CD14-positive monocyte (primary cell): ENCODE measurements at regions not wholly inside any gene's neighbourhood (a gene's known extent, or its start where the extent isn't known, plus 50 kb on each side); places are given as distances from the start of the nearest gene placed in this dataset.

Source experiments
- DNase-seq, 3 donors: peaks; one replicate each; pipeline ENCODE4 v3.0.0-alpha.2; 2011 to 2022
- H2AFZ ChIP-seq: 2 replicates; pipeline ENCODE4 v1.6.0; 2012; ENCODE audit warnings: mild to moderate bottlenecking, low read depth, low read length, inconsistent platforms; ENCODE audit not compliant: insufficient read depth, poor library complexity, severe bottlenecking
- H3K27ac ChIP-seq, 2 donors: 1 replicate in 1 of 2; 2 replicates in 1 of 2; pipeline ENCODE4 v1.5.1; 2012 to 2013; ENCODE audit warnings: low read length in 2 of 2, control low read depth in 1 of 2, inconsistent platforms in 1 of 2, low read depth in 1 of 2, mild to moderate bottlenecking in 1 of 2
- H3K27me3 ChIP-seq, 2 donors: one replicate each; pipeline versions ENCODE4 v1.6.0 to v1.6.1; 2011 to 2013; ENCODE audit warnings: low read length in 2 of 2; ENCODE audit not compliant: control insufficient read depth in 2 of 2, insufficient read depth in 2 of 2
- H3K36me3 ChIP-seq, 2 donors: replicated peaks in 1 of 2; 1 replicate in 1 of 2; 2 replicates in 1 of 2; pipeline versions ENCODE4 v1.5.1 to v1.6.1; 2012 to 2013; ENCODE audit warnings: low read length in 2 of 2, control low read depth in 1 of 2, inconsistent platforms in 1 of 2, mild to moderate bottlenecking in 1 of 2; ENCODE audit not compliant: insufficient read depth in 2 of 2, control insufficient read depth in 1 of 2
- H3K4me1 ChIP-seq, 2 donors: 1 replicate in 1 of 2; 2 replicates in 1 of 2; pipeline versions ENCODE4 v1.5.1 to v1.6.1; 2012 to 2013; ENCODE audit warnings: low read length in 2 of 2, control low read depth in 1 of 2, inconsistent platforms in 1 of 2, mild to moderate bottlenecking in 1 of 2, moderate library complexity in 1 of 2; ENCODE audit not compliant: insufficient read depth in 2 of 2, control insufficient read depth in 1 of 2
- H3K4me2 ChIP-seq: replicated peaks from 2 replicates; pipeline ENCODE3; 2012; ENCODE audit warnings: low read length, moderate library complexity, mild to moderate bottlenecking; ENCODE audit not compliant: poor library complexity, severe bottlenecking; ENCODE audit errors: extremely low read depth
- H3K4me3 ChIP-seq, 3 experiments: fragments of 200-600 bp in 1 of 3; sonication (generic) in 1 of 3; replicated peaks in 1 of 3; 1 replicate in 2 of 3; 2 replicates in 1 of 3; pipeline ENCODE4 v1.5.1; 2011 to 2013; ENCODE audit warnings: low read length in 3 of 3, mild to moderate bottlenecking in 3 of 3, control low read depth in 2 of 3, low read depth in 2 of 3, inconsistent platforms in 1 of 3, moderate library complexity in 1 of 3
- H3K79me2 ChIP-seq: 2 replicates; pipeline ENCODE4 v1.6.0; 2012; ENCODE audit warnings: mild to moderate bottlenecking, control low read depth, inconsistent platforms, low read length, moderate library complexity; ENCODE audit not compliant: insufficient read depth
- H3K9ac ChIP-seq: 2 replicates; pipeline ENCODE4 v1.6.0; 2017; ENCODE audit warnings: low read length, mild to moderate bottlenecking; ENCODE audit not compliant: insufficient read depth, poor library complexity, severe bottlenecking
- H3K9me3 ChIP-seq, 2 donors: replicated peaks in 1 of 2; 1 replicate in 1 of 2; 2 replicates in 1 of 2; pipeline versions ENCODE4 v1.5.1 to v1.6.1; 2012 to 2013; ENCODE audit warnings: low read length in 2 of 2, control low read depth in 1 of 2; ENCODE audit not compliant: control insufficient read depth in 1 of 2, insufficient read depth in 1 of 2
- H4K20me1 ChIP-seq: 2 replicates; pipeline ENCODE4 v1.6.0; 2012; ENCODE audit warnings: mild to moderate bottlenecking, low read length, control low read depth, moderate library complexity; ENCODE audit not compliant: insufficient read depth
- H3K27ac Mint-ChIP-seq, 7 donors: one replicate each; pipeline ENCODE4 v1.8.0; 2020; ENCODE audit warnings: mild to moderate bottlenecking in 7 of 7, mixed read lengths in 7 of 7, moderate library complexity in 6 of 7, inconsistent platforms in 2 of 7
- H3K27me3 Mint-ChIP-seq, 3 donors: one replicate each; pipeline ENCODE4 v1.8.0; 2021 to 2022; ENCODE audit warnings: low read depth in 3 of 3, mild to moderate bottlenecking in 3 of 3, mixed read lengths in 3 of 3, moderate library complexity in 3 of 3, inconsistent platforms in 1 of 3
- H3K36me3 Mint-ChIP-seq, 2 donors: one replicate each; pipeline ENCODE4 v1.8.0; 2020; ENCODE audit warnings: mixed read lengths in 2 of 2, inconsistent platforms in 1 of 2, mild to moderate bottlenecking in 1 of 2
- H3K4me1 Mint-ChIP-seq: one replicate; pipeline ENCODE4 v1.8.0; 2020; ENCODE audit warnings: mild to moderate bottlenecking, mixed read lengths
- H3K4me3 Mint-ChIP-seq, 2 donors: one replicate each; pipeline ENCODE4 v1.8.0; 2020; ENCODE audit warnings: mild to moderate bottlenecking in 2 of 2, mixed read lengths in 2 of 2, moderate library complexity in 1 of 2
- H3K9me3 Mint-ChIP-seq, 7 donors: one replicate each; pipeline ENCODE4 v1.8.0; 2020 to 2022; ENCODE audit warnings: mixed read lengths in 7 of 7, mild to moderate bottlenecking in 6 of 7, moderate library complexity in 6 of 7, inconsistent platforms in 2 of 7
- WGBS: methylation state at CpG from one replicate; pipeline ENCODE4 v1.1.5; 2013; ENCODE audit warnings: missing lambda C conversion rate; ENCODE audit not compliant: insufficient coverage; 5-methylcytosine and 5-hydroxymethylcytosine counted together
- intact Hi-C, 2 donors: fragments of 100-400 bp; cut with micrococcal nuclease; formaldehyde crosslinking; loops; one replicate each; pipeline versions ENCODE4 v1.15.0 to v1.15.1; 2023
- TF ChIP-seq, protein P1 (sequence below): fragments of 200-600 bp; IDR thresholded peaks from one replicate; pipeline ENCODE4 v1.8.0; 2022; ENCODE audit warnings: antibody characterized with exemption, mild to moderate bottlenecking

GRCh38 chr20:17885076-17885475 is 83.5 kb downstream of the SNX5 start:
- Mint-ChIP-seq H3K36me3 (no peaks in the 10 kb centered on the region), H3K4me3 (no peak overlapping the region), H3K9me3 (peaks cover 1 to 7% (median 5%) of the 10 kb centered on the region in 7 donors), H3K4me1 (peaks cover 11% of the 10 kb centered on the region), H3K27ac (no peak overlapping the region), H3K27me3 (peaks cover 4 to 13% (median 4%) of the 10 kb centered on the region in 3 donors)
- peaks cover 0 to 2% of the 10 kb centered on the region in 2 donors for H3K9me3 ChIP-seq
- no peaks in the 10 kb centered on the region for H3K36me3 ChIP-seq
- no peak overlapping the region for H3K4me2 ChIP-seq
- H3K27ac ChIP-seq: no peak overlapping the region
- H4K20me1 ChIP-seq: no peaks in the 10 kb centered on the region
- H3K4me3 ChIP-seq: no peak overlapping the region
- 60% methylated on average over 3 of the region's 3 CpGs for WGBS
- H3K9ac ChIP-seq: no peak overlapping the region
- intact Hi-C loops: no loop called here
- H3K27me3 ChIP-seq: no peaks in the 10 kb centered on the region
- H2AFZ ChIP-seq: no peak overlapping the region
- no peak for DNase-seq
- H3K79me2 ChIP-seq: no peaks in the 10 kb centered on the region
- TF ChIP-seq, protein P1, sequence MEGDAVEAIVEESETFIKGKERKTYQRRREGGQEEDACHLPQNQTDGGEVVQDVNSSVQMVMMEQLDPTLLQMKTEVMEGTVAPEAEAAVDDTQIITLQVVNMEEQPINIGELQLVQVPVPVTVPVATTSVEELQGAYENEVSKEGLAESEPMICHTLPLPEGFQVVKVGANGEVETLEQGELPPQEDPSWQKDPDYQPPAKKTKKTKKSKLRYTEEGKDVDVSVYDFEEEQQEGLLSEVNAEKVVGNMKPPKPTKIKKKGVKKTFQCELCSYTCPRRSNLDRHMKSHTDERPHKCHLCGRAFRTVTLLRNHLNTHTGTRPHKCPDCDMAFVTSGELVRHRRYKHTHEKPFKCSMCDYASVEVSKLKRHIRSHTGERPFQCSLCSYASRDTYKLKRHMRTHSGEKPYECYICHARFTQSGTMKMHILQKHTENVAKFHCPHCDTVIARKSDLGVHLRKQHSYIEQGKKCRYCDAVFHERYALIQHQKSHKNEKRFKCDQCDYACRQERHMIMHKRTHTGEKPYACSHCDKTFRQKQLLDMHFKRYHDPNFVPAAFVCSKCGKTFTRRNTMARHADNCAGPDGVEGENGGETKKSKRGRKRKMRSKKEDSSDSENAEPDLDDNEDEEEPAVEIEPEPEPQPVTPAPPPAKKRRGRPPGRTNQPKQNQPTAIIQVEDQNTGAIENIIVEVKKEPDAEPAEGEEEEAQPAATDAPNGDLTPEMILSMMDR: no peak
- peaks cover 8% of the 10 kb centered on the region in 2 donors for H3K4me1 ChIP-seq

DNA sequence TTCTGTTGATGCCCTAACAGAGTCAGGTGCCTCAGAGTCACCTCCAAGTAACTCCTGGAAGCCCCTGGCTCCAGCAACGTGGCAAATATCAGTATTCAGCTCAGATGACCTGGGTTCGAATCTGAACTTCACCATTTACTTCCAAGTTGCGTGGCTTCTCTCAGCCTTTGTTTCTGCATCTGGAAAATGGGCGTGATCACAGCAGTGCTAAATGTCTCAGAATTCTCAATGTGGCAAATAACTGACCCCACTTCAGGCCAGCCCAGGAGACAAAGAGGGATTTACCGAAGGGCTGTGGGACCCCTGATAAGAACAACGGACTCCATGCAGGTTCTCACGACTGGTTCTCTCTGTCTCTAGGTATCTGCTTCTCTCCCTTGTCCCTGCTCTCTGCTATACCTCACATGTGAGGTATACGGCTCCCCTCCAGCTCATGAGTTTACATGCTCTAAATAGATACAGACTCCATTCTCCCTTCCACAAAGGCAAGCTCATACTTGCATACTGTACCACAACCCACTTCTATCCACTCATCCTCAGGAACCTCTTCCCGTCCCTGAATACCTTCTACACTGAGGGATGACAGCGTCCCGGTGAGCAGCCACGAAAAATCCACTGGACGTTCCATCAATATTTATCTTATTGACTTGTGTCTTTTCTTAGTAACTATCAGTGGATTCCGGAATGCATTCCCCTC is 84.1 kb downstream of the SNX5 start:
- Histone ChIP-seq H3K27me3 (no peaks in the 10 kb centered on the region), H3K27ac (no peak overlapping the region), H3K4me2 (no peak overlapping the region), H4K20me1 (no peaks in the 10 kb centered on the region), H3K79me2 (no peaks in the 10 kb centered on the region), H2AFZ (no peak overlapping the region), H3K4me3 (no peak overlapping the region), H3K36me3 (no peaks in the 10 kb centered on the region), H3K9ac (no peak overlapping the region), H3K9me3 (no peaks in the 10 kb centered on the region), H3K4me1 (peaks cover 8% of the 10 kb centered on the region in 2 donors)
- Mint-ChIP-seq H3K36me3 (no peaks in the 10 kb centered on the region), H3K27ac (no peak overlapping the region), H3K4me3 (no peak overlapping the region), H3K27me3 (peaks cover 4 to 13% (median 4%) of the 10 kb centered on the region in 3 donors), H3K9me3 (peaks cover 0 to 1% (median 0%) of the 10 kb centered on the region in 7 donors), H3K4me1 (peaks cover 11% of the 10 kb centered on the region)
- TF ChIP-seq, protein P1: no peak
- no peak for DNase-seq
- 84% methylated on average over 10 of the region's 14 CpGs for WGBS
- intact Hi-C loops: no loop called here
